ENCODE measurements at regions not wholly inside any gene's neighbourhood (a gene's known extent, or its start where the extent isn't known, plus 50 kb on each side); places are given as distances from the start of the nearest gene placed in this dataset.

DNA sequence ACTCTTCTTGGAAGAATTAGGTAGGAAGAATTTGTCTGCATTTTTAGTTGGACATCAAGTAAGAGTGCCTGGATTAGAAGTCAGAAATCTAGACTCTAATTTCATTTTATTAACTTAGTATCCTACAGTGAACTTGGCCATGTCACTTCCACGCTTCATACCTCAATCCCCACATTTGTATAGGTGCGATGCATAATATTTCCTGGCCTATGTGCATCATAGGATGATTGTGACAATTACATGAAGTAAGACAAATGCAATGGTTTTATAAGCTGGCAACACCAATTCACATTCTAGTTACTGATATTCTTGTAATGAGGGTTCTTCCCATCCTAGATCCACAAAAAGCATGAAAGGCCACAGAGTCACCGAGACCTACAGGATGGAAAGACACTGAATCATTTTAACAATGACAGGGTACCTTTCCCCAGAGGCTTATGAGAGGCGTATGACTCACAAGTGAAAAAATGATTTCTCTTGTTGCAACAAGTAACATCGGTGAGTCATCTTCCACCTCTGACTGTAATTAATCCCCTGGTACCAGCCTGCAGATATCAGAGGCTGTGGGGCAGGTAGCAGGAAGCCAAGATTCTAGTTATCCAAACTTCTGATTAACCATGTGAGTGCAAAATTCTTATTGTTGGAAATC lies 56.0 kb upstream of the OR5AK2 start:
- no peak for DNase-seq (ENCODE audit: low spot score)
- in situ Hi-C loops (cut with MboI; ENCODE audit: low pct_unique_long_range_greater_than_20kb, low sequenced_read_pairs, unreplicated experiment), result no loop called here
- TF ChIP-seq, protein P1, sequence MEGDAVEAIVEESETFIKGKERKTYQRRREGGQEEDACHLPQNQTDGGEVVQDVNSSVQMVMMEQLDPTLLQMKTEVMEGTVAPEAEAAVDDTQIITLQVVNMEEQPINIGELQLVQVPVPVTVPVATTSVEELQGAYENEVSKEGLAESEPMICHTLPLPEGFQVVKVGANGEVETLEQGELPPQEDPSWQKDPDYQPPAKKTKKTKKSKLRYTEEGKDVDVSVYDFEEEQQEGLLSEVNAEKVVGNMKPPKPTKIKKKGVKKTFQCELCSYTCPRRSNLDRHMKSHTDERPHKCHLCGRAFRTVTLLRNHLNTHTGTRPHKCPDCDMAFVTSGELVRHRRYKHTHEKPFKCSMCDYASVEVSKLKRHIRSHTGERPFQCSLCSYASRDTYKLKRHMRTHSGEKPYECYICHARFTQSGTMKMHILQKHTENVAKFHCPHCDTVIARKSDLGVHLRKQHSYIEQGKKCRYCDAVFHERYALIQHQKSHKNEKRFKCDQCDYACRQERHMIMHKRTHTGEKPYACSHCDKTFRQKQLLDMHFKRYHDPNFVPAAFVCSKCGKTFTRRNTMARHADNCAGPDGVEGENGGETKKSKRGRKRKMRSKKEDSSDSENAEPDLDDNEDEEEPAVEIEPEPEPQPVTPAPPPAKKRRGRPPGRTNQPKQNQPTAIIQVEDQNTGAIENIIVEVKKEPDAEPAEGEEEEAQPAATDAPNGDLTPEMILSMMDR (IDR thresholded peaks at IDR 0.05; ENCODE audit: extremely low read depth, insufficient read depth, missing control alignments), result no peak

- in situ Hi-C loops (cut with MboI; ENCODE audit: low pct_unique_long_range_greater_than_20kb, low sequenced_read_pairs, unreplicated experiment), result no loop called here
- TF ChIP-seq, protein P1 (IDR thresholded peaks at IDR 0.05; ENCODE audit: extremely low read depth, insufficient read depth, missing control alignments), result no peak
- DNase-seq (ENCODE audit: low spot score), result no peak
These were observed 65.6 kb upstream of the OR5AK2 start for GRCh38 chr11:56923116-56923515.

DNA sequence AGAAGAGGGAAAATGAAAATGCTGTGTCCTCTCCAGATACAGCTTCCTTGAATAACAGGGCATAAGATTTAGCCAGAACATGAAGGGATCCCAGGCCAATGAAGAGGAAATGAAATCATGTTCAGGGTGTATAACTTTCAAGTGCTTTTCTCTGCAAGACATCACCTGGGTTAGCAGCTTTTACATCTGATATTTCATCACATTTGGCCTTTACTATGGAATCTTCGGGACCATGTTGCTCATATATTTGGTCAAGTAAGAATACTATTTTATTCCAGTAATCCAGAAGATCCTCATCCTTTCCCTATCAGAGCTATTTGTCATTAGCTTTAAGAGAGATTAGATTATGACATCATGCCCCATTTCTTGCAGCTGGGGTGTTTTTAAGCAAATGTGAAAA lies 66.3 kb upstream of the OR5AK2 start:
- in situ Hi-C loops (cut with MboI; ENCODE audit: low pct_unique_long_range_greater_than_20kb, low sequenced_read_pairs, unreplicated experiment), result no loop called here
- TF ChIP-seq, protein P1 (IDR thresholded peaks at IDR 0.05; ENCODE audit: extremely low read depth, insufficient read depth, missing control alignments), result no peak
- DNase-seq (ENCODE audit: low spot score), result no peak

DNA sequence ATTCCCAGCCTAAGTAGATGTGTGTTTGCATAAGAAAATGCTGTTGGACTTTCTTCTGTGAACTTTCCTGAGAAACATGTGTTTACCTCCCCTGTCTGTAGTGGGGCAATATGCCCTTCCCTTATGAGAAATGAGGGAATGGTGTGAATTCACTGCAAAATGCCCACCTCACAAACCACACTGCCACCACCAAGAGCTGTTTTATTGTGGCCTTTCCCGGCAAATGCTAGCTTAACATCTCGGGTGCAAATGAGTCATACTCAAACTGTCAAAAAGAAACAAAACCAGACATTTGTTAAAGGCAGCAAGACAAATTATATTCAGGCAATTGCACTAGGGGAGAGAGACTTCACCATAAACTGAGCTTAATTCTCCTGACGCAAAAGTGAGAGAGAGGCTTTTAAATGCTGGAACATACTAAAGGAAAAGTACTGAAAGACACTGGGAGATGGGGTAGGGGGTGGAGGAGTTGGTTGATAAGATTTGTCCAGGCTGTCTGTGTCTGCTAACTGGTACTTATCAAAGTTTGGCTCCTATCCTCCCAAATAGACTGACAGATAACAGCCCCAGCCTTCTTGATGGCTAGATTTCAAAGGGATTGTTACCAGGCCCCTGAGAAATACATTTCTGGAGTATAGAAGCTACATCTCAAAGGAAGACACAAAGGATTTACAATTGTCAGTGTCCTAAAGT lies 70.9 kb upstream of the OR5AK2 start:
- TF ChIP-seq, protein P1 (IDR thresholded peaks at IDR 0.05; ENCODE audit: extremely low read depth, insufficient read depth, missing control alignments), result no peak
- DNase-seq (ENCODE audit: low spot score), result no peak
- in situ Hi-C loops (cut with MboI; ENCODE audit: low pct_unique_long_range_greater_than_20kb, low sequenced_read_pairs, unreplicated experiment), result no loop called here

DNA sequence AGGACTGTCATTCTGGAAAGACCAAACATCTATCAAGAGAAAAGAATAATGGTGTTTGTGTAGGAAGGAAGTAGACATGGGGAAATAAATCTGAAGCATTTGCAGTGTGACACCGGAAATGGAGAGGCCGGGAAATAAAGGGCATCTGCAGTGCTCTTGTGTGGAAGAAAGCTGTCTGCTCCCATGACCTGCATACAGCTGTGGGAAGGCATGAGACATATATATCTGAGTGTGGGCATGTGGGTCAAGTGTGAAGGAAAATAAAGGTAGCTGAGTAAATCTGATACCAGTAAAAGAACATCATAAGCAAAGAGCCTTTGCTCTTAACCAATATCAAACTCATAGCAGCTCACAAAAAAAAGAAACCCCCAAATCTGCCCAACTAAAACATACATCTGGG lies 72.1 kb upstream of the OR5AK2 start:
- TF ChIP-seq, protein P1 (IDR thresholded peaks at IDR 0.05; ENCODE audit: extremely low read depth, insufficient read depth, missing control alignments), result no peak
- in situ Hi-C loops (cut with MboI; ENCODE audit: low pct_unique_long_range_greater_than_20kb, low sequenced_read_pairs, unreplicated experiment), result no loop called here
- DNase-seq (ENCODE audit: low spot score), result no peak

DNA sequence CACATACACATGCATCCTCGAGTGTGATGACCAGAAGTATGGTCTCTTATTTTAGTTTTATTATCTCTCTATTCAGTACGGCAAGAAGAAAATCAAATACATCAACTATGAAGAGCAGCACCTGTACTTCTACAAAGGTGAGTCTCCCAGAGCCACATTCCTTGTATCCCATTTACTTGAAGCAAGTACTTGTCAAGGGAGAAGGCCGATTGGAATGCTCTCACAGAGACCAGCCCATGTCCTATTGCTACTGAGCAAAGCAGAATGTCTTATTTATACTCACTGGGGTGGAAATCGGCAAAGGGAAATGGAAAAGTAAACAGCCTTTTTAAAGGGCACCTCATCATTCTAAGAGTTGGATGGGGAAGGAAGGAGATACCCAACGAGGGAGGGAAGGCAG lies 72.6 kb upstream of the OR5AK2 start:
- DNase-seq (ENCODE audit: low spot score), result no peak
- TF ChIP-seq, protein P1 (IDR thresholded peaks at IDR 0.05; ENCODE audit: extremely low read depth, insufficient read depth, missing control alignments), result no peak
- in situ Hi-C loops (cut with MboI; ENCODE audit: low pct_unique_long_range_greater_than_20kb, low sequenced_read_pairs, unreplicated experiment), result no loop called here
